Suprapubic skin (tissue), 4 donors: ENCODE measurements at regions not wholly inside any gene's neighbourhood (a gene's known extent, or its start where the extent isn't known, plus 50 kb on each side); places are given as distances from the start of the nearest gene placed in this dataset.

Source experiments
- DNase-seq, 2 donors: peaks; one replicate each; pipeline ENCODE4 v3.0.0-alpha.2; 2019; ENCODE audit warnings: low spot score in 2 of 2
- H3K27ac ChIP-seq: fragments of 200-600 bp; sonication (generic); one replicate; pipeline ENCODE4 v1.5.1; 2019
- H3K27me3 ChIP-seq: fragments of 200-600 bp; sonication (generic); one replicate; pipeline ENCODE4 v1.5.1; 2019
- H3K36me3 ChIP-seq: fragments of 200-600 bp; sonication (generic); one replicate; pipeline ENCODE4 v1.5.1; 2019
- H3K4me1 ChIP-seq: fragments of 200-600 bp; sonication (generic); one replicate; pipeline ENCODE4 v1.5.1; 2019
- H3K4me3 ChIP-seq: fragments of 200-600 bp; sonication (generic); one replicate; pipeline ENCODE4 v1.5.1; 2019; ENCODE audit warnings: mild to moderate bottlenecking
- H3K9me3 ChIP-seq: fragments of 200-600 bp; sonication (generic); one replicate; pipeline ENCODE4 v1.5.1; 2019
- CTCF ChIP-seq, 2 donors: fragments of 200-600 bp in 1 of 2; fragments of 450-650 bp in 1 of 2; sonication (generic) in 1 of 2; IDR thresholded peaks; one replicate each; pipeline ENCODE4 v1.5.1; 2016 to 2019; ENCODE audit warnings: antibody characterized with exemption in 2 of 2, mild to moderate bottlenecking in 1 of 2, moderate library complexity in 1 of 2
- EP300 ChIP-seq: sonication (generic); formaldehyde crosslinking; IDR thresholded peaks from one replicate; pipeline ENCODE4 v1.6.1; 2017; ENCODE audit warnings: antibody characterized with exemption
- POLR2A ChIP-seq, 2 donors: fragments of 450-650 bp; IDR thresholded peaks; one replicate each; pipeline ENCODE4 v1.6.1; 2017; ENCODE audit warnings: antibody characterized with exemption in 2 of 2, mild to moderate bottlenecking in 2 of 2, moderate library complexity in 2 of 2
- POLR2AphosphoS5 ChIP-seq, 3 donors: sonication (generic); formaldehyde crosslinking; IDR thresholded peaks; one replicate each; pipeline ENCODE4 v1.6.1; 2017; ENCODE audit warnings: antibody characterized with exemption in 3 of 3
- WGBS: methylation state at CpG from one replicate; pipeline ENCODE4 v1.1.5; 2018; 5-methylcytosine and 5-hydroxymethylcytosine counted together

GRCh38 chr18:56298935-56299334 is 339.5 kb downstream of the TXNL1 start:
- no peak for DNase-seq
- WGBS: 100% methylated on average over 1 of the region's 1 CpG
- no peak overlapping the region for H3K27ac ChIP-seq
- H3K9me3 ChIP-seq: no peaks in the 10 kb centered on the region
- no peaks in the 10 kb centered on the region for H3K4me1 ChIP-seq
- H3K36me3 ChIP-seq: no peaks in the 10 kb centered on the region
- H3K27me3 ChIP-seq: no peaks in the 10 kb centered on the region
- H3K4me3 ChIP-seq: no peak overlapping the region
- TF ChIP-seq POLR2A (IDR thresholded peaks at IDR 0.05) (no peak), CTCF (IDR thresholded peaks at IDR 0.05) (no peak), EP300 (no peak)

DNA sequence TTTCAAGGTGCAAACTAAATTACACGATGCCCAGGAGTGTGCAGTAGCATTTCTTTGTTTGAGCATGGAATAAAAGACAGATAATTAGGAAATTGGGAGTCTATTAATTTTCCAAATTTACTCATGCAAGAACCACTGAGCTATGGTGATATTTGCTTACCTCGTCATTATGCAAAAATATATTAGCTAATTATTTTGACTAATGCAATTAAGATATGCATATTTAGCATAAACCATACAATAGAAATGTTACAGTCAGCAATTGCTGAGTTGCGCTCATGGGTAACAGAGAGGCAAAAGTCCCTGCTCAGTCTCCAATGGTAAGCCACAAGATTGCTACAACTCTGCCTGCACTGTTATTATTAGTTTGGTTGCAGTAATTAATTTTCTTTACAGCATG is 342.0 kb downstream of the TXNL1 start:
- no peak for DNase-seq
- Histone ChIP-seq H3K36me3 (no peaks in the 10 kb centered on the region), H3K4me3 (no peak overlapping the region), H3K27me3 (no peaks in the 10 kb centered on the region), H3K9me3 (no peaks in the 10 kb centered on the region), H3K4me1 (no peaks in the 10 kb centered on the region), H3K27ac (no peak overlapping the region)
- WGBS: 90% methylated on average over 3 of the region's 3 CpGs
- no peak for TF ChIP-seq CTCF (IDR thresholded peaks at IDR 0.05)

DNA sequence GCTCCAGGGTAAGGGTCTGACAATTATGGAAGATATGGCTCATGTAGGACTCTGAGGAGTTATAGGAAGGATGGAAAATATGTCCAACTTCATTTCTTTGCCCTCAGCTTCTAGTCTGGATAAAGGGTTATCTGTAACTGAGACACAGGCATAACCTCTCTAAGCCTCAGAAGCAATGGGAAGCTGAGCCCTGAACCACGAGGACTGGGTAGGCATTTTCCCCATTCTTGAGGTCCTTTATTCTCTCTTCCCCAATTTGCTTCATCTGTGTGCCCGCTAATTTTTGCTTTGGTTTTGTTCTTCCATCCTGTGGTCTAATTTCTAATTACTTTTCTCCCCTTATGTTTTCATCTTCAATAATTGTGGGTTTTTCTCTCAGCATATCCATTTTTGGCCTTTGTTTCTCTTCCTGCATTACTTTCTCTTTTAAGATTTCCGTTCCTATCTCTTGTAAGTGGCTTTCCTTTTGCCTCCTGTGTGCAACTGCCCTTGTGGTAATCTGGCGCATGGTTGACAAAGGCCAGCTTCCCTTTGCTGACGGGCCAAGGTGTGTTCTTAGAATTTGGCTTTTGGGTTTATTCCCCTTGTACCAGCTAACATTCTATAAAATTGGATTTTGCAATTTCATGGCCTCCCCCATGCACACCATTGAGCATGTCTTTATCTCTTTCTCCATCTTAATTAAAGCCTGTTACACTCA is 343.8 kb downstream of the TXNL1 start:
- WGBS: 82% methylated on average over 5 of the region's 5 CpGs
- Histone ChIP-seq H3K27me3 (no peaks in the 10 kb centered on the region), H3K27ac (no peak overlapping the region), H3K9me3 (no peaks in the 10 kb centered on the region), H3K4me3 (no peak overlapping the region), H3K4me1 (peaks cover 2% of the 10 kb centered on the region), H3K36me3 (no peaks in the 10 kb centered on the region)
- no peak for TF ChIP-seq POLR2A (IDR thresholded peaks at IDR 0.05)
- no peak for TF ChIP-seq POLR2AphosphoS5 (IDR thresholded peaks at IDR 0.05)
- no peak for TF ChIP-seq EP300
- no peak for TF ChIP-seq CTCF (IDR thresholded peaks at IDR 0.05)
- no peak for DNase-seq

DNA sequence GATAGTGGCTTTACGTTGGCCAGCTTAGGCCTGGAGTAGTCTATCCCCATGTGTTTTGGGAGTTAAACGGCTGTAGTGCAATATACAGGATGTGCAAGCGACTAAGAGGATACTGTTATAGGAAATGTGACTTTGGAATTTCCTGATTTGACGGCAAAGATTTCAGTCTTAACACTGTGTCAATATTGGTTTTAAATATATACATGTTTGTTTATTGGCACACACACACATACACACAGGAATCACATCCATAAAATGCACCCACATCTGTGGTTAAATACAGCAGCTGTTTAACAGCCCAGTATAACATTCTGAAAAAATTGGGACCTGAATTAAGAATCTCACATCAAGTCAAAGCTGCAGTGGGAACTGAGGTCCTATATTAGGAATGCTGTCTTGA is 347.1 kb downstream of the TXNL1 start:
- DNase-seq: no peak
- TF ChIP-seq POLR2AphosphoS5 (IDR thresholded peaks at IDR 0.05): no peak
- no peak for TF ChIP-seq POLR2A (IDR thresholded peaks at IDR 0.05)
- no peak for TF ChIP-seq EP300
- TF ChIP-seq CTCF (IDR thresholded peaks at IDR 0.05): no peak
- Histone ChIP-seq H3K9me3 (no peaks in the 10 kb centered on the region), H3K27ac (no peak overlapping the region), H3K36me3 (no peaks in the 10 kb centered on the region), H3K27me3 (no peaks in the 10 kb centered on the region), H3K4me1 (peaks cover 3% of the 10 kb centered on the region), H3K4me3 (no peak overlapping the region)
- 84% methylated on average over 4 of the region's 4 CpGs for WGBS

- no peaks in the 10 kb centered on the region for H3K9me3 ChIP-seq
- H3K4me3 ChIP-seq: no peak overlapping the region
- no peak overlapping the region for H3K27ac ChIP-seq
- H3K27me3 ChIP-seq: no peaks in the 10 kb centered on the region
- TF ChIP-seq POLR2AphosphoS5 (IDR thresholded peaks at IDR 0.05) (no peak), CTCF (IDR thresholded peaks at IDR 0.05) (no peak), EP300 (no peak), POLR2A (IDR thresholded peaks at IDR 0.05) (no peak)
- DNase-seq: no peak
- H3K4me1 ChIP-seq: peaks cover 3% of the 10 kb centered on the region
- no peaks in the 10 kb centered on the region for H3K36me3 ChIP-seq
- WGBS: 69% methylated on average over 2 of the region's 2 CpGs
Observed at GRCh38 chr18:56289381-56289780, 349.0 kb downstream of the TXNL1 start.
